ENCODE measurements at regions not wholly inside any gene's neighbourhood (a gene's known extent, or its start where the extent isn't known, plus 50 kb on each side); places are given as distances from the start of the nearest gene placed in this dataset.

DNA sequence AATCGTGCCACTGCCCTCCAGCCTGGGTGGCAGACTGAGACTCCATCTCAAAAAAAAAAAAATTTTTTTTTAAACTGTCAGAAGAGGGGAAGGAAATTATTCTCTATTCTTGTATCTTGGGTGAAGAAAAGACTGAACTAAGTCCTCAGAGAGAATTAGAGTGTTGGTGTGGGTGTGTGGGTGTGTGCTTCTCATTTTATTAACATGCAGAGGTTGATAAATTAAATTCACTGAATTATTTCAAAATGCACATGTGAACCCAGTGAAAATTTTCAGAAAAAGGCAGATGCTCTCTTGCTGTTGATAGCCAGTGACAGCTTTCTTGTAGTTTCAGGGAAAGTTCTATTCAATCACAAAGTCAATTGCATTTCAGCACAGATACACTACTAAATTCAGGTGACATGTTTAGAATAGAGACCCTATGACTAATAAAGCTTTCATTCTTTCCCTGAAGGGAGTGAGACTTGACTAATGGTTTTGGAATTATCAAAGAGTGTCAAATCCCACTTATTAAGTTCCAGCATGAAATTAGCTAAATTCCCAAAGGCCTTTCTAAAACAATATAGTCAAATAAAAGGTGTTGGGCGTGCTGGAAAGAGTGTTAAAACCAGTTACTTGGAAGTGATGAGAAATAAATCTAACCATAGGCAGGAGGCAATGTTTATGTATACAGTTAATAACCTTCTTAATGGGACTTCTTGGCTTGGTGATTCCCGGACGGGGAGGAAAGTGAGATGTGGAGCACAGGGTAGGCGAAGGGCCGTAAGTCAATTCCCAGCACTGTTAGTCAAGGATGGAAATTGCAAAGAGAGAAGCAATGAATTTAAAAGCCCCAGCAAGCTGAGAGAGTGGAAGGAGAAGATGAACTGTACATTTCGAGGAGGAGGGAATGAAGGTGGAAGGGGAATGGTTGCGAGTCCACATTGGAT, 103.2 kb upstream of the SPATA31D4 start:
- TF ChIP-seq POLR2A (IDR thresholded peaks at IDR 0.05; ENCODE audit: low read depth, low read length) (no peak), EZH2 (IDR thresholded peaks at IDR 0.05; ENCODE audit: borderline replicate concordance, low read depth, low read length, severe bottlenecking) (no peak), GATA2 (IDR thresholded peaks at IDR 0.05; ENCODE audit: insufficient read depth, insufficient read length, low read depth, low read length) (no peak), POLR2AphosphoS5 (IDR thresholded peaks at IDR 0.05; ENCODE audit: insufficient read depth, low read depth, low read length) (no peak), MYC (IDR thresholded peaks at IDR 0.05; ENCODE audit: low read depth, low read length) (no peak), JUN (IDR thresholded peaks at IDR 0.05; ENCODE audit: borderline replicate concordance, insufficient read depth, insufficient read length, low read depth) (peak; percentile 7), FOS (IDR thresholded peaks at IDR 0.05; ENCODE audit: borderline replicate concordance, insufficient read depth, low read length) (no peak)
- TF ChIP-seq, protein P1, sequence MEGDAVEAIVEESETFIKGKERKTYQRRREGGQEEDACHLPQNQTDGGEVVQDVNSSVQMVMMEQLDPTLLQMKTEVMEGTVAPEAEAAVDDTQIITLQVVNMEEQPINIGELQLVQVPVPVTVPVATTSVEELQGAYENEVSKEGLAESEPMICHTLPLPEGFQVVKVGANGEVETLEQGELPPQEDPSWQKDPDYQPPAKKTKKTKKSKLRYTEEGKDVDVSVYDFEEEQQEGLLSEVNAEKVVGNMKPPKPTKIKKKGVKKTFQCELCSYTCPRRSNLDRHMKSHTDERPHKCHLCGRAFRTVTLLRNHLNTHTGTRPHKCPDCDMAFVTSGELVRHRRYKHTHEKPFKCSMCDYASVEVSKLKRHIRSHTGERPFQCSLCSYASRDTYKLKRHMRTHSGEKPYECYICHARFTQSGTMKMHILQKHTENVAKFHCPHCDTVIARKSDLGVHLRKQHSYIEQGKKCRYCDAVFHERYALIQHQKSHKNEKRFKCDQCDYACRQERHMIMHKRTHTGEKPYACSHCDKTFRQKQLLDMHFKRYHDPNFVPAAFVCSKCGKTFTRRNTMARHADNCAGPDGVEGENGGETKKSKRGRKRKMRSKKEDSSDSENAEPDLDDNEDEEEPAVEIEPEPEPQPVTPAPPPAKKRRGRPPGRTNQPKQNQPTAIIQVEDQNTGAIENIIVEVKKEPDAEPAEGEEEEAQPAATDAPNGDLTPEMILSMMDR (IDR thresholded peaks at IDR 0.05; ENCODE audit: extremely low read depth in 1 of 2, insufficient read depth in 1 of 2, low read depth in 1 of 2, low read length in 2 of 2): no peak
- TF ChIP-seq, protein P2, sequence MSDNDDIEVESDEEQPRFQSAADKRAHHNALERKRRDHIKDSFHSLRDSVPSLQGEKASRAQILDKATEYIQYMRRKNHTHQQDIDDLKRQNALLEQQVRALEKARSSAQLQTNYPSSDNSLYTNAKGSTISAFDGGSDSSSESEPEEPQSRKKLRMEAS (IDR thresholded peaks at IDR 0.05; ENCODE audit: insufficient read depth, insufficient read length): no peak

Data from endothelial cell of umbilical vein (primary cell).